Fibroblast of skin of scalp (primary cell): ENCODE measurements at regions not wholly inside any gene's neighbourhood (a gene's known extent, or its start where the extent isn't known, plus 50 kb on each side); places are given as distances from the start of the nearest gene placed in this dataset.

Experiments used
- DNase-seq: peaks from one replicate; pipeline ENCODE4 v3.0.0-alpha.2; 2013

DNA sequence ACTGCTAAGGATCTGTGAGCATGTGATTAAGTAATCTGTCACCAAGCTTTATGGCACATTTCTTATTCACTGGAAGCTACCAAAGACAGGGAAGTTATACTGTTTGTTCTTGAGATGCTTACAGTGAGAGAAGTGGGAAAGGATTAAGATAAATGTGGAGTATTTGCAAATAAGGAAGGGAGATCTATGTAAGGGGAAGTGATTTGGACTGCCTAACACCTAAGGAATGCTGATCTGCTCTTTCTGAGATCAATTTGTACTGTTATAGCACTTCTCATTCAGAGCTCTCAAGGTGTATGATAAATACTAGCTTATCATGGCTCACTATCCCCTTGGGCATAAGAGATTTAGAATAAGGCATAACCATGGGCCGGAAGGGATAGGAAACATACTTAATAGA lies 80.0 kb upstream of the NTRK2 start:
- DNase-seq: no peak

DNA sequence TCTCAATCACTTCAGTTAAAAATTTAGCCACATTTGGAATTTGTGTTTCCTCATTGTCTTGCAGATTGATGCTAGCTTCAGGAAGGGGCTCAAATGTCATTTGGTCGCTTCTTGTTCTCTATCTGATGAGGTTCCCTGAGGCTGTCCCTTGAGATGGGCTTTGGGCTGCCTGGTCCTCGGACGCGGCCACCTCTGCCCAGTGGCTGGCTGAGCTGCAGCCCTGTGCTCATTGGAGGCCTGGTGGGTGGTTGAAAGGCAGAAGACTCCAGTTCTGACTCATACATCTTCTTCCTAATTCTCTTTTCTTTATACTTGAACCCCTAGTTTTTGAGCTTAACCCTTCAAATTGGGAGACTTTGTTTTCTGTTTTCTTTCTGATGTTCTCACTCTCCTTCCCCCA lies 78.8 kb upstream of the NTRK2 start:
- DNase-seq: no peak

DNA sequence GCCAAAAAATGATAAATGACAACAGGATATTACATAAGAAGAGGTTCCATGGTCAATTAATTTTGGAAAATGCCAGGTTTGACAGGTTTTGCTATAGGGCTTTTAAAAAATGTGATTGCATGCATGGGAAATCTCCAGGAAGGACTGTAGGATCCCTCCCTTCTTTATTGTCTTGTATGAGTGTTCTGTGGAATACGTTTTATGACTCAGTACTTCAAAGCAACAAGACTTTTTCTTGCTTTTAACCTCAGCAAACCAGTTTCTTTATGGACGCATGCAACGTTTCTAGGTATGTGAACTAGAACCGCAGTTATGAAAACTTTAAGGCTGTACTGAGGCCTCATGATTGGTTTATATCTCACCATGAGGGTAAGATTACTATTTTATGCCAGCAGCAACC lies 76.6 kb upstream of the NTRK2 start:
- no peak for DNase-seq

DNA sequence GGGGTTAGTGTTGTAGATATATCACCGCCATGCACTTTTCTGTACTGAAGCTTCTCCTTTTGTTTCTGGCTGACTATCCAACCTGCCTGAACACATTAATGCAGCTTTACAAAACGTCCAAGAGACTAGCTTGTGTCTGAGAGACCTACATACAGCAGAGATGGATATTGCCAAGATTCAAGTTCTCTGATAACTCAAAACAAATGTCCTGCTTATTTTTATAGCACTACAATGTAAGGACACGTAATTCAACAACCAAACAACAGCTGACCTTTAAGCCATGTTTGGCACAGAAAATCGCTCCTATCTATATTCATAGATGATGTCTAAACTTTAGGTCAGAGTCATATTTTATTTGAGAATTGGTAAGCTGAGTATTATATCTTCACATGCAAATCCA lies 76.2 kb upstream of the NTRK2 start:
- no peak for DNase-seq

DNA sequence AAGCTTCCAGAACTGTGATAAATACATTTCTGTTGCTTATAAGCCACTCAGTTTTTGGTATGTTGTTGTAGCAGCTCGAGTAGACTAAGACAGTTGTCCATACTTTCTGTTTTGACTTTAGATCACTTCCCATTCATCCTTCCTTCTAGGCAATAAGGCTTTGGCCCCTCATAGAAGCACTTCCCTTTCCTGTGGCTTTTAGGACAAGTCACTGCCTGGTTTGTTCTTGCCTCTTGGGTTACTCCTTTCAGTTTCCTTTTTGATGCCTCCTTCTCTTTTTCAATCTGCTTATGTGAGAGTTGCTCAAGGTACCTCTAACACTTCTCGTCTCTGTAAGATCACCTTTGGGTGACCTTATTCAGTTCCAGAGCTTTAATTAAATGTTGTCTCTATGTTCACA lies 72.4 kb upstream of the NTRK2 start:
- DNase-seq: no peak

DNA sequence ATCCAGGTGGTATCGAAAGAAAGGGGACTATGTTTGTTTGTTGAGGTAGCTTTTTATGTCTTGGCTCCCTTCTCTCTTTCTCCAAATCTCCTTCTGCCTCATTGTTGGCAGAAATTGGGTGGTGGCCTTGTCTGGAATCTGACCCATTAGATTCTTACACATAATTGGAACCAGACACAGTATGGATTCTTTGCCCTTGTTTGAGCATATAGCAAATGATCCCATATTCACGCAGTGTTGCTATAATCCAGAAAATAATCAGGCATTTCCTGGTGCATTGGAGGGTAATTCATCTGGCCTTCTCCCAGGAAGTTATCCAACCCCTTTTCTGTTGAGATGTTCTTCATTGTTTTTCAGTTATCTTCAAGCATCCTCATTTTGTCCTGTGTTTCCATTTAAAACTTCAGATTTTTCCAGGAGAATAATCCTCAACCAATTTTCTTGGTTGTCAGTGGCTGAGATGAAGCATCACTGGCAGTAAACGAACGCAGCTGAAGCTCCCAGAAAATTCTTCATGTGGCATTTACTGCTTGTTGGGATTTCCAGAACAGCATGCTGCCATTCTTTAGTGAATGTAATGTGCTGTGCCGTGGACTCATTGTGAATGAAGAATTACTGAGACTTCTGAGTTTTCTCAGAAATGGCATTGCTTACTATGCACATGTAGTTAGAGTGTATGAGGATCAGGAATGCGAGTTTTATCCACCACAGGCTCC lies 70.5 kb upstream of the NTRK2 start:
- peak; percentile 76 for DNase-seq

DNA sequence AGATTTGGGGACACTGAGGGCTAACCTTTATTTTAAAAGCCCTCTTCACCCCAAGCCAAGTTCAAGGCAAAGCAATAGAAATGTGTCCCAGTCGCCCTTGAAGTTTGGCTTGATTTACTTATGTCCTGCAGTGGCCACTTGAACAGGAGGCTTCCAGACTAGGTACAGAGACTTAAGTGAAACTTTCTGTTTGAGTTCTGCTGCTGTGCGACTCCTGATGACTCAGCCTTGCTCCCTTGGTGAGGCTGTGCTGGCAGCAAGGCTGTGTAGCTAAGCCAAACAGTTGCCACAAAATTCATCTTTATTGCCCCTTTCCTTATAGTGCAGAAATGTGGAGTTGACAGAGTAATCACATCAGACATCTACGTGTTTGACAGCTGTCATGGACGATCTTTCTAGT lies 68.8 kb upstream of the NTRK2 start:
- DNase-seq: peak; percentile 29

DNA sequence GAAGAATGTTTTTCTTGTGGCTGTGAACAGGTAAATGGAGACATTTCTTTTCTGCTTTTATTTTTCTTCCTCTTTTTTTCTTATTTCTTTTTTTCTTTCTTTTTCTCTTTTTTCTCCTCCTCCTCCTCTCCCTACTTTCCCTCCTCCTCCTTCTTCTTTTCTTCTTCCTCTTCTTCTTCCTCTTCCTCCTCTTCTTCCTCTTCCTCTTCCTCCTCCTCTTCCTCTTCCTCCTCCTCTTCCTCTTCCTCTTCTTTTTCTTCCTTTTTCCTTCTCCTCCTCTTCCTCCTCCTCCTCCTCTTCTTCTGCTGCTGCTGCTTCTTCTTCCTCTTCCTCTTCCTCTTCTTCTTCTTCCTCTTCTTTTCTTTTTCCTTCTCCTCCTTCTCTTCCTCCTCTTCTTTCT lies 65.3 kb upstream of the NTRK2 start:
- DNase-seq: no peak

DNA sequence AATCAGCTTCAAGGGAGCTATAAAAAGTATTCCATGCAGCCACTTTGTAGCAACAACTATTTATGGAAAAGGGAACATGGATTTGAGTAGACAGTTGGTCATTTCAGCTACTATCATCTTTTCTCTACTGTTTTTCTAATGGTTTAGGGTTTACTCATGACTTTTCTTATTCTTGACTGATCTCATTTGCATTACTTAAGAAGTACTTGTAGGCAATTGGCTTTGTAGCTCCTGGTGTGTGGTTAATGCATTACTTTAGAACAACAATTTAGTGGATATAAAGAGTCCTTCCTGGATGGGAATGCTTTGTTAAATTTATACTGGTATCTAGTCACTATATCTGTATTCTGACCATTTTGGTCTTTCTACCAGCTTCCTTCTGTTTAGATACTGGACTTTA lies 59.8 kb upstream of the NTRK2 start:
- no peak for DNase-seq

DNA sequence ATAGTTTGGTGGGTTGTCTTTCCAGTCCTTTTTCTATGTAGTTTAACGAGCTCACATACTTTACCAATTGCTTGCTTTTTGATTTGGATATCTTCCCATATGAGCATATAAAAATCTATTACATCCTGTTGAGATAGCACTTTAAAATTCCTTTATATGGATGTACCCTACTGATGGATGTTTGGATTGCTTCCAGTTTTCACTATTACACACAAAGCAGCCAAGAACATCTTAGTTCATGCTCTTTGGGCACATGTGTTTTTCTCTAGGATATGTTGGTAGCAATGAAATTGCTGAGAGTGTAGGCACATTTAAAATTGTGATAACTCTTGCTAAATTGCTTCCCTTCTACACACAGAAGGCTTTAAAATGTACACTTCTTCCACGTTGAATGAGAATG lies 56.1 kb upstream of the NTRK2 start:
- no peak for DNase-seq

DNA sequence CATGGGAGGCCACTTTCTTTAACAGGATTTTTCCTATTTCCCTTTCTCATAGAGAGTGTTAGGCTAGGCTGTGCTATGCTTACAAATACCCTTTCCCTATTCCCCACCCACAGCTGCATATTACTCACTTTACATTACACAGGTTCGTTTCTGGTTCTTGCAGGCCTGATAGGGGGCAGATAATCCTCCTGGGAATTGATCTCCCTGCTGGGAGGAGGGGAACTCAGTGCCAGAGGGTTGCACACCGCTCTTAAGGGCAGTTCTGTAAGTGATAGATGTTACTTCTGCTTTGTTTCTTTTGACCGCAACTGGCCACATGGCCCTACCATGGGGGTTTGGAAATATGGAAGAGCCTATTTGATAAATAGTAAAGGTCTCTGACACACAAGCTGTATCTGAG lies 54.0 kb upstream of the NTRK2 start:
- DNase-seq: no peak

DNA sequence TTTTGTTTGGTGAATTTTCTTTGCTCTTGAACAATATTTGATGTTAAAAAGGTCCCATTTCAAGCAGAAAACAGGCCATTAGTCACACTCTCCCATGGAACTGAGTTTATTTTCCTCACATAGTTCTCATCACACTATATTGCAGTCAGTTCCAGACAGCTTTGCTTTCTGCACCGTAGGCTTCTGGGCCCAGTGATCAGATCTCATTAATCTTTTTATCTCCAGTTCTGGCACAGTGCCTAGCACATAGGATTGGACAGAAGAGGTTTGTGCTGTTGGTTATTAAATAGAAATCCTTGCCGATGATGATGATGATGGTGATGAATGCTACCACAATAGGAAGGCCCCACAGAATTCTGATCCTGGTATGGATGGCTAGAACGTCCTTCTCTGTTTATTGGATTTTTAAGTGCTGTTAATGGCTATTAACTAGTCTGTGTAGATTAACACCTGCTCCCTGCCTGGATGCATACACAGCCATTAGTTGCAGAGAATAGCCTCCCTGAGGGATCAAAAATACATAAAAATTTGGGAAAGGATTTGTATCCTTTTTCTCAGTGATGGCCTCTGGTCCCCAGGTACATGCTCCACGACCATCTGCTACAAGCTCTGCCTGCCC lies 52.0 kb upstream of the NTRK2 start:
- DNase-seq: no peak
